SU-DHL-6 (cell line): ENCODE measurements at regions not wholly inside any gene's neighbourhood (a gene's known extent, or its start where the extent isn't known, plus 50 kb on each side); places are given as distances from the start of the nearest gene placed in this dataset.

ENCODE experiments used
- H2AFZ ChIP-seq: fragments of 200-600 bp; sonication (generic); 2 replicates; pipeline ENCODE4 v1.6.1; 2014; ENCODE audit warnings: low read depth, mild to moderate bottlenecking, moderate library complexity, mixed read lengths, antibody characterized with exemption, low read length; ENCODE audit not compliant: severe bottlenecking
- H3F3A ChIP-seq: fragments of 200-600 bp; shearing (Covaris generic); 2 replicates; pipeline ENCODE4 v1.6.0; 2016; ENCODE audit warnings: antibody characterized with exemption, mild to moderate bottlenecking; ENCODE audit not compliant: insufficient read depth
- H3K27ac ChIP-seq: fragments of 200-600 bp; sonication (generic); 2 replicates; pipeline ENCODE4 v1.5.1; 2016; ENCODE audit warnings: low read depth, mild to moderate bottlenecking, low read length, moderate library complexity, mixed read lengths
- H3K27me3 ChIP-seq: fragments of 200-600 bp; sonication (generic), shearing (Covaris generic); 2 replicates; pipeline ENCODE4 v1.6.0; 2014; ENCODE audit warnings: mild to moderate bottlenecking, low read length
- H3K36me3 ChIP-seq: fragments of 200-600 bp; sonication (generic); 2 replicates; pipeline ENCODE4 v1.6.1; 2014; ENCODE audit warnings: mild to moderate bottlenecking, low read length, mixed read lengths
- H3K4me2 ChIP-seq: fragments of 300-600, 200-600 bp; shearing (Covaris generic), sonication (generic); 2 replicates; pipeline ENCODE4 v1.6.0; 2014; ENCODE audit warnings: low read length, low read depth, mild to moderate bottlenecking; ENCODE audit not compliant: poor library complexity, severe bottlenecking
- H3K4me3 ChIP-seq: fragments of 200-600 bp; sonication (generic); 2 replicates; pipeline ENCODE4 v1.5.1; 2014; ENCODE audit warnings: antibody characterized with exemption, low read length, mild to moderate bottlenecking, mixed read lengths; ENCODE audit not compliant: insufficient read depth, poor library complexity, severe bottlenecking
- H3K79me2 ChIP-seq: fragments of 200-600 bp; sonication (generic); 2 replicates; pipeline ENCODE4 v1.6.1; 2014; ENCODE audit warnings: mild to moderate bottlenecking, low read length, moderate library complexity; ENCODE audit not compliant: insufficient read depth
- H3K9ac ChIP-seq: fragments of 200-600 bp; sonication (generic); 2 replicates; pipeline ENCODE4 v1.7.0; 2014; ENCODE audit warnings: mild to moderate bottlenecking, low read length
- H3K9me2 ChIP-seq: fragments of 200-600 bp; sonication (generic); replicated peaks from 2 replicates; pipeline ENCODE4 v1.6.1; 2014; ENCODE audit warnings: low read length; ENCODE audit not compliant: insufficient read depth
- H3K9me3 ChIP-seq: fragments of 200-600 bp; sonication (generic); 2 replicates; pipeline ENCODE4 v1.6.1; 2014; ENCODE audit warnings: low read length, mixed read lengths; ENCODE audit not compliant: insufficient read depth
- H4K20me1 ChIP-seq: fragments of 200-600 bp; sonication (generic); 2 replicates; pipeline ENCODE4 v1.6.1; 2014; ENCODE audit warnings: low read depth, mild to moderate bottlenecking, antibody characterized with exemption, low read length, moderate library complexity, mixed read lengths
- CTCF ChIP-seq: fragments of 200-600 bp; sonication (generic); IDR thresholded peaks from one replicate; pipeline ENCODE4 v1.5.1; 2017; ENCODE audit warnings: antibody characterized with exemption, mild to moderate bottlenecking, low read length, moderate library complexity; ENCODE audit not compliant: insufficient read depth, poor library complexity, severe bottlenecking
- EZH2phosphoT487 ChIP-seq: fragments of 200-600 bp; sonication (generic), shearing (Covaris generic); conservative IDR thresholded peaks from 2 replicates; pipeline ENCODE4 v1.6.1; 2018; ENCODE audit warnings: mild to moderate bottlenecking, antibody characterized with exemption, low read length, moderate library complexity, mixed read lengths

- no peak overlapping the region for H3K4me2 ChIP-seq
Observed at GRCh38 chr10:21141946-21142492, 244.9 kb upstream of the NEBL start.

GRCh38 chr10:21138769-21139340 lies 241.7 kb upstream of the NEBL start:
- H3K27me3 ChIP-seq: no peaks in the 10 kb centered on the region

More at GRCh38 chr10:21141946-21142492, 244.9 kb upstream of the NEBL start:
- no peaks in the 10 kb centered on the region for H3K79me2 ChIP-seq
- TF ChIP-seq EZH2phosphoT487 (no peak), CTCF (no peak)
- H3K27me3 ChIP-seq: no peaks in the 10 kb centered on the region
- no peaks in the 10 kb centered on the region for H3K36me3 ChIP-seq
- H2AFZ ChIP-seq: no peak overlapping the region
- no peaks in the 10 kb centered on the region for H4K20me1 ChIP-seq
- H3K9ac ChIP-seq: no peak overlapping the region
- no peak overlapping the region for H3K4me3 ChIP-seq
- no peaks in the 10 kb centered on the region for H3K9me3 ChIP-seq
- H3K27ac ChIP-seq: no peak overlapping the region
- H3F3A ChIP-seq: no peaks in the 10 kb centered on the region
- H3K9me2 ChIP-seq: no peaks in the 10 kb centered on the region

GRCh38 chr10:21135023-21135931 lies 238.2 kb upstream of the NEBL start:
- Histone ChIP-seq H3K27ac (no peak overlapping the region), H3K4me2 (no peak overlapping the region)

More at GRCh38 chr10:21138769-21139340, 241.7 kb upstream of the NEBL start:
- Histone ChIP-seq H3K79me2 (no peaks in the 10 kb centered on the region), H3K36me3 (no peaks in the 10 kb centered on the region), H3K9ac (no peak overlapping the region), H3K27ac (no peak overlapping the region), H3K9me2 (no peaks in the 10 kb centered on the region), H3K4me2 (no peak overlapping the region), H3F3A (no peaks in the 10 kb centered on the region), H2AFZ (no peak overlapping the region), H3K9me3 (no peaks in the 10 kb centered on the region), H3K4me3 (no peak overlapping the region), H4K20me1 (no peaks in the 10 kb centered on the region)
- no peak for TF ChIP-seq CTCF
- TF ChIP-seq EZH2phosphoT487: no peak

More at GRCh38 chr10:21135023-21135931, 238.2 kb upstream of the NEBL start:
- Histone ChIP-seq H3K36me3 (no peaks in the 10 kb centered on the region), H3K9me2 (no peaks in the 10 kb centered on the region), H3K4me3 (no peak overlapping the region), H3K9ac (no peak overlapping the region), H2AFZ (no peak overlapping the region), H3F3A (no peaks in the 10 kb centered on the region), H3K9me3 (no peaks in the 10 kb centered on the region), H3K79me2 (no peaks in the 10 kb centered on the region), H3K27me3 (no peaks in the 10 kb centered on the region), H4K20me1 (no peaks in the 10 kb centered on the region)
- TF ChIP-seq EZH2phosphoT487 (no peak), CTCF (no peak)
